HepG2 (cell line): ENCODE measurements at regions not wholly inside any gene's neighbourhood (a gene's known extent, or its start where the extent isn't known, plus 50 kb on each side); places are given as distances from the start of the nearest gene placed in this dataset.

Source experiments
- ATAC-seq: fragments of 200-7000 bp; cut with Tn5 transposase; 3 replicates; pipeline ENCODE4 v1.9.1; 2020; ENCODE audit warnings: mild to moderate bottlenecking, moderate library complexity
- BruUV-seq: library from RNA; stranded (reverse); fragments of 400-500 nt; replicated peaks from 2 replicates; lab custom pipeline; 2021; lab: Mats Ljungman, UMichigan
- CTCF ChIA-PET: fragments of 300-600 bp; formaldehyde crosslinking; extraction: SDS; loops from one replicate; lab custom pipeline; 2021; ENCODE audit warnings: low total read pairs, inconsistent platforms, low intra/inter-chr PET ratio; lab: Yijun Ruan, JAX
- POLR2A ChIA-PET: fragments of 350-600 bp; sonication (Branson Sonifier 250); formaldehyde crosslinking; loops from one replicate; lab custom pipeline; 2020; ENCODE audit warnings: antibody characterized with exemption, inconsistent platforms; lab: Yijun Ruan, JAX
- DNase-seq: peaks from one replicate; pipeline ENCODE4 v3.0.0-alpha.2; 2015; ENCODE audit warnings: low spot score
- FAIRE-seq: peaks from 3 replicates; lab custom pipeline; 2011; peaks lifted over from hg19 to GRCh38; lab: Jason Lieb, UNC
- H2AFZ ChIP-seq: one replicate; pipeline ENCODE4 v1.6.1; 2011; ENCODE audit warnings: low read length, inconsistent platforms
- H3K27ac ChIP-seq: fragments of 300-600 bp; 3 replicates; pipeline ENCODE4 v1.8.0; 2011; ENCODE audit warnings: mixed run types, mild to moderate bottlenecking, mixed read lengths, low read length, inconsistent platforms; ENCODE audit not compliant: insufficient read depth; ENCODE audit errors: extremely low read length
- H3K27me3 ChIP-seq, 2 experiments: fragments of 200-600 bp in 1 of 2; 2 replicates in 1 of 2; 3 replicates in 1 of 2; pipeline versions ENCODE4 v1.6.0 to v1.8.0; 2011; ENCODE audit warnings: low read length in 2 of 2, mild to moderate bottlenecking in 2 of 2, moderate library complexity in 2 of 2, inconsistent platforms in 1 of 2; ENCODE audit not compliant: insufficient read depth in 2 of 2, control insufficient read depth in 1 of 2
- H3K36me3 ChIP-seq, 2 experiments: fragments of 200-600 bp in 1 of 2; replicated peaks in 1 of 2; 2 replicates in 1 of 2; 3 replicates in 1 of 2; pipeline versions ENCODE4 v1.5.1 to v1.8.0; 2011; ENCODE audit warnings: low read length in 2 of 2, inconsistent platforms in 1 of 2; ENCODE audit not compliant: insufficient read depth in 2 of 2, control insufficient read depth in 1 of 2
- H3K4me1 ChIP-seq: 2 replicates; pipeline ENCODE4 v1.5.1; 2012; ENCODE audit warnings: low read length, inconsistent platforms; ENCODE audit not compliant: insufficient read depth
- H3K4me2 ChIP-seq: 2 replicates; pipeline ENCODE4 v1.6.0; 2011; ENCODE audit warnings: low read depth, low read length, inconsistent platforms
- H3K4me3 ChIP-seq, 3 experiments: fragments of 200-600 bp in 1 of 3; sonication (generic), shearing (Covaris generic) in 1 of 3; replicated peaks in 1 of 3; 2 replicates each; pipeline ENCODE4 v1.5.1; 2011 to 2016; ENCODE audit warnings: low read length in 3 of 3, inconsistent platforms in 2 of 3, low read depth in 2 of 3, mild to moderate bottlenecking in 2 of 3, control low read depth in 1 of 3, mixed read lengths in 1 of 3; ENCODE audit not compliant: insufficient read depth in 1 of 3
- H3K79me2 ChIP-seq: one replicate; pipeline ENCODE4 v1.6.1; 2011; ENCODE audit warnings: low read length, inconsistent platforms; ENCODE audit not compliant: insufficient read depth
- H3K9ac ChIP-seq: 2 replicates; pipeline ENCODE4 v1.6.0; 2011; ENCODE audit warnings: mild to moderate bottlenecking, low read depth, low read length, inconsistent platforms; ENCODE audit not compliant: insufficient read depth
- H3K9me3 ChIP-seq: 2 replicates; pipeline ENCODE4 v1.5.1; 2012; ENCODE audit warnings: mild to moderate bottlenecking, low read length
- H4K20me1 ChIP-seq: 2 replicates; pipeline ENCODE4 v1.6.0; 2011; ENCODE audit warnings: inconsistent platforms, mild to moderate bottlenecking, low read length, moderate library complexity; ENCODE audit not compliant: insufficient read depth
- CREB1 ChIP-seq, 2 experiments: fragments of 450-650 bp in 1 of 2; IDR thresholded peaks; 2 replicates each; pipeline ENCODE4 v1.6.1; 2016 to 2017; ENCODE audit warnings: control low read depth in 1 of 2, mild to moderate bottlenecking in 1 of 2, missing compliant biosample characterization in 1 of 2, missing genetic modification characterization in 1 of 2
- MAFG ChIP-seq: sonication (generic); formaldehyde crosslinking; IDR thresholded peaks from 2 replicates; pipeline ENCODE4 v1.5.1; 2020; ENCODE audit warnings: mild to moderate bottlenecking, missing genetic modification reagents
- MED1 ChIP-seq: sonication (generic); formaldehyde crosslinking; IDR thresholded peaks from 2 replicates; pipeline ENCODE4 v1.4.0; 2020; ENCODE audit warnings: missing genetic modification reagents
- MZF1 ChIP-seq: sonication (generic); formaldehyde crosslinking; IDR thresholded peaks from 2 replicates; pipeline ENCODE4 v1.8.1; 2023; ENCODE audit warnings: mild to moderate bottlenecking, missing genetic modification reagents, borderline replicate concordance
- SATB2 ChIP-seq: sonication (generic); formaldehyde crosslinking; IDR thresholded peaks from 2 replicates; pipeline ENCODE4 v1.5.0; 2020; ENCODE audit warnings: missing genetic modification reagents
- STAT6 ChIP-seq: sonication (generic); formaldehyde crosslinking; IDR thresholded peaks from 2 replicates; pipeline ENCODE4 v1.4.0; 2020; ENCODE audit warnings: missing genetic modification reagents, mild to moderate bottlenecking, borderline replicate concordance
- THAP11 ChIP-seq: IDR thresholded peaks from 2 replicates; pipeline ENCODE4 v1.6.1; 2016; ENCODE audit warnings: missing biosample characterization, missing genetic modification reagents
- ZFP36 ChIP-seq: fragments of 150-350 bp; IDR thresholded peaks from 2 replicates; pipeline ENCODE4 v1.6.1; 2018; ENCODE audit warnings: borderline replicate concordance, low read length, low read depth; ENCODE audit not compliant: partially characterized antibody
- ZNF143 ChIP-seq: sonication (generic); formaldehyde crosslinking; IDR thresholded peaks from 2 replicates; pipeline ENCODE4 v1.4.0; 2020; ENCODE audit warnings: missing genetic modification reagents
- ZNF276 ChIP-seq: sonication (generic); formaldehyde crosslinking; IDR thresholded peaks from 2 replicates; pipeline ENCODE4 v1.4.0; 2020; ENCODE audit warnings: mild to moderate bottlenecking, low read depth, missing genetic modification reagents
- ZSCAN12 ChIP-seq: sonication (generic); formaldehyde crosslinking; IDR thresholded peaks from 2 replicates; pipeline ENCODE4 v1.9.0; 2021; ENCODE audit warnings: mild to moderate bottlenecking, missing genetic modification reagents
- WGBS: methylation state at CpG from one replicate; pipeline ENCODE4 v1.1.6; 2017; ENCODE audit warnings: low lambda C conversion rate; 5-methylcytosine and 5-hydroxymethylcytosine counted together
- in situ Hi-C: cut with HindIII; loops from 2 replicates; pipeline ENCODE4 v1.10.0; 2017; ENCODE audit warnings: low pct_unique_long_range_greater_than_20kb; ENCODE audit not compliant: extremely low pct_ligation_motif_present
- intact Hi-C: fragments of 100-400 bp; cut with micrococcal nuclease; formaldehyde crosslinking; loops from one replicate; pipeline ENCODE4 v1.10.0; 2022; ENCODE audit not compliant: unreplicated experiment

- TF ChIP-seq CREB1 (IDR thresholded peaks at IDR 0.05) (no peak), CREB1 (CRISPR knock-in tag; IDR thresholded peaks at IDR 0.05) (no peak), SATB2 (CRISPR knock-in tag) (no peak), ZFP36 (no peak), ZSCAN12 (no peak), MAFG (CRISPR knock-in tag) (no peak), MZF1 (CRISPR knock-in tag) (no peak), STAT6 (CRISPR knock-in tag) (no peak)
Measured at GRCh38 chr2:60695793-60696192, 60.3 kb upstream of the PAPOLG start (continued).

GRCh38 chr2:60699617-60700016, 56.5 kb upstream of the PAPOLG start:
- Histone ChIP-seq H3K9ac (no peak overlapping the region), H3K36me3 (no peaks in the 10 kb centered on the region), H3K4me2 (no peak overlapping the region), H3K27ac (no peak overlapping the region), H4K20me1 (no peaks in the 10 kb centered on the region; the same call in 1 of the 2 replicates), H3K4me1 (no peaks in the 10 kb centered on the region), H3K79me2 (no peaks in the 10 kb centered on the region), H3K27me3 (peaks cover 0 to 3% of the 10 kb centered on the region in 2 experiments; a peak in 1 of 5 replicates), H3K4me3 (no peak overlapping the region), H2AFZ (no peak overlapping the region), H3K9me3 (no peaks in the 10 kb centered on the region)
- no TSS peak for BruUV-seq
- DNase-seq (no peak), FAIRE-seq (no peak), ATAC-seq (no peak)
- TF ChIP-seq MED1 (CRISPR knock-in tag) (no peak), ZNF143 (CRISPR knock-in tag) (peak; percentile 74), ZNF276 (CRISPR knock-in tag) (peak; percentile 63; the same call in 1 of the 2 replicates), THAP11 (peak; percentile 86)
- intact Hi-C loops (no loop called here), in situ Hi-C loops (no loop called here)
- ChIA-PET CTCF (no interaction called here), POLR2A (no interaction called here)
- WGBS: 67% methylated on average over 4 of the region's 4 CpGs
